ENCODE measurements at regions not wholly inside any gene's neighbourhood (a gene's known extent, or its start where the extent isn't known, plus 50 kb on each side); places are given as distances from the start of the nearest gene placed in this dataset.
A peak's percentile ranks its signal among the peaks of the same experiment; 100 is the strongest.

GRCh38 chrX:97863261-97863660 is 979.6 kb downstream of the RPA4 start:
- no peak overlapping the region for H3K4me3 ChIP-seq (replicated peaks; ENCODE audit: low read depth, low read length)
- DNase-seq (ENCODE audit: low read depth): no peak
- TF ChIP-seq, protein P1, sequence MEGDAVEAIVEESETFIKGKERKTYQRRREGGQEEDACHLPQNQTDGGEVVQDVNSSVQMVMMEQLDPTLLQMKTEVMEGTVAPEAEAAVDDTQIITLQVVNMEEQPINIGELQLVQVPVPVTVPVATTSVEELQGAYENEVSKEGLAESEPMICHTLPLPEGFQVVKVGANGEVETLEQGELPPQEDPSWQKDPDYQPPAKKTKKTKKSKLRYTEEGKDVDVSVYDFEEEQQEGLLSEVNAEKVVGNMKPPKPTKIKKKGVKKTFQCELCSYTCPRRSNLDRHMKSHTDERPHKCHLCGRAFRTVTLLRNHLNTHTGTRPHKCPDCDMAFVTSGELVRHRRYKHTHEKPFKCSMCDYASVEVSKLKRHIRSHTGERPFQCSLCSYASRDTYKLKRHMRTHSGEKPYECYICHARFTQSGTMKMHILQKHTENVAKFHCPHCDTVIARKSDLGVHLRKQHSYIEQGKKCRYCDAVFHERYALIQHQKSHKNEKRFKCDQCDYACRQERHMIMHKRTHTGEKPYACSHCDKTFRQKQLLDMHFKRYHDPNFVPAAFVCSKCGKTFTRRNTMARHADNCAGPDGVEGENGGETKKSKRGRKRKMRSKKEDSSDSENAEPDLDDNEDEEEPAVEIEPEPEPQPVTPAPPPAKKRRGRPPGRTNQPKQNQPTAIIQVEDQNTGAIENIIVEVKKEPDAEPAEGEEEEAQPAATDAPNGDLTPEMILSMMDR (IDR thresholded peaks at IDR 0.05; ENCODE audit: low read length, missing control alignments): no peak

DNA sequence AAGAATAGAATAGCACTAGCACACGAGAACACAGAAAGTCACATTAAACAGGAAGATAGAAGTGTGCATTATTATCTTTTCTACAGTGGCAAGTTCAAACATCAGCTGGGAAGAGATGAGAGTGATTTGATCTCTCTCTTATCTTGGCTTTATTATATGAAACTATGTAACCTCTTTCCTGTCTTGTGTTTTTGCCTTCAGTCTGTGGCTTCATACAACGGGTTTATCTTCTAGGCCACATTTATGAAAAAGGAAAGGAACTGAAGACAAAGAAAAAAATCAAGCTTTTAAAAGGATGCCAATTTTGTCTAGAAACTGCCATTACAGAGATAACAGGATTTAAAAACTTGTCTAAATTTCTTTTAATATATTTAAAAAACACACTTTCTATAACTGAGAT is 983.6 kb downstream of the RPA4 start:
- H3K4me3 ChIP-seq (replicated peaks; ENCODE audit: low read depth, low read length): no peak overlapping the region
- DNase-seq (ENCODE audit: low read depth): no peak
- TF ChIP-seq, protein P1 (IDR thresholded peaks at IDR 0.05; ENCODE audit: low read length, missing control alignments): no peak

GRCh38 chrX:97876697-97877407 is 993.1 kb downstream of the RPA4 start:
- DNase-seq (ENCODE audit: low read depth): no peak
- no peak overlapping the region for H3K4me3 ChIP-seq (replicated peaks; ENCODE audit: low read depth, low read length)
- TF ChIP-seq, protein P1 (IDR thresholded peaks at IDR 0.05; ENCODE audit: low read length, missing control alignments): no peak

DNA sequence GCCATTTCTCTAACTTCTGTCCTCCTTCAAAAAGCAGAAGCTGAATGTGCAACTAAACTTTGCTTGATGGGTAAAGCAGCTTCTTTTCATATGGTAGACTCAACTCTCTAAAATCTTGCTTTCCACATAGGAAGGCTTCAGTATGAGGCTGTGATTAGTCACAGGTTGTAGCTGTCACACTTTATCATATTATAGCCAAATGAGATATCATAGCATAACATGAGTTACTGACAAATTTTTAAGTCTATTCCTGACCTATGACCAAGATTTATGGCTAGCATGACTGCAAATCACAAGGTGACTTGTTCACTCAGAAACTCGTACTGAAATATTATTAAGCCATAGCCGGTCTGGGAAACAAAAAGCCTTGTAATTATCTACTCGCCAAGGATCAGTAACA is 998.6 kb downstream of the RPA4 start:
- TF ChIP-seq, protein P1 (IDR thresholded peaks at IDR 0.05; ENCODE audit: low read length, missing control alignments): no peak
- H3K4me3 ChIP-seq (replicated peaks; ENCODE audit: low read depth, low read length): no peak overlapping the region
- DNase-seq (ENCODE audit: low read depth): no peak

DNA sequence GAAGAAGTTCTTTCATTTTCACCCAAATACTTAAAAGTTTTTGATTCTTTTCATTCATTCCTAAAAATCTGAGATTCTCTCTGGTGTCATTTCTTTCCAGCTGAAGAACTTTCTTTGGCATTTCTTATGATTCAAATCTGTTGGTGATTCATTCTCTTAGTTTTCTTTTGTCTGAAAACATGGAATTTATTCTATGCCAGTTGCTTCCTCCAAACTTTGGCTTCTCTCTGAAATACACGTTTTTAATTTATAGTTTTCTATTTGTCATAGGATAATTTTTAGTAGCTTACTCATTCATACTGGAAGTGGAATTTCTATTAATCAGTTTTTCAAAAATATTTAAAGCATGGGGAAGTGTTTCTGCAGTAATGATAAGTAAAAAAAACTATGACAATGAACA is 1012.0 kb downstream of the RPA4 start:
- TF ChIP-seq, protein P1 (IDR thresholded peaks at IDR 0.05; ENCODE audit: low read length, missing control alignments): no peak
- no peak overlapping the region for H3K4me3 ChIP-seq (replicated peaks; ENCODE audit: low read depth, low read length)
- DNase-seq (ENCODE audit: low read depth): peak; percentile 1

GRCh38 chrX:97897998-97898397 is 1014.3 kb downstream of the RPA4 start:
- no peak for DNase-seq (ENCODE audit: low read depth)
- TF ChIP-seq, protein P1 (IDR thresholded peaks at IDR 0.05; ENCODE audit: low read length, missing control alignments): no peak

DNA sequence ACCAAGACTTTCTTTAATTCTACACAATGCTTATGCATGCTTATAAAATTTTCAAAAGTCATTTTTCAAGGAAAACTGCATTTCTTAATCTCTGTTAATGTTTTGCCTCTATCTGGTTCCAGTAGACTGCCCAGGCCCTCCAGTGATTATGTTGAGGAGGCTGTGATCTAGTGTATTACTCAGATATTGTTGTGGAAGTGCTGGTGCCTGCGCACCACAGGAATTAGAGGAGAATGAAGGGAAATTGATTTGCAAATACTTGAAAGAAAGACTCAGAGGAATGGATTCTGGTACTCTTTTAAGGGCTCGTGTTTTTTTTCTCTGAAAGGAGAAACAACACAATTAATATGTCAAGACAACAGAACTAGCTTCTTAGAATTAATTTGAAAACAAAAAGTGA is 1015.1 kb downstream of the RPA4 start:
- peak; percentile 9 for DNase-seq (ENCODE audit: low read depth)
- no peak overlapping the region for H3K4me3 ChIP-seq (replicated peaks; ENCODE audit: low read depth, low read length)
- TF ChIP-seq, protein P1 (IDR thresholded peaks at IDR 0.05; ENCODE audit: low read length, missing control alignments): no peak

More at GRCh38 chrX:97897998-97898397, 1014.3 kb downstream of the RPA4 start:
- no peak overlapping the region for H3K4me3 ChIP-seq (replicated peaks; ENCODE audit: low read depth, low read length)

All from fibroblast of pulmonary artery (primary cell).